CD4-positive, alpha-beta T cell (primary cell): ENCODE measurements at regions not wholly inside any gene's neighbourhood (a gene's known extent, or its start where the extent isn't known, plus 50 kb on each side); places are given as distances from the start of the nearest gene placed in this dataset.

ENCODE experiments used
- ATAC-seq: fragments of 200-7000 bp; cut with Tn5 transposase; one replicate; pipeline ENCODE4 v1.10.0; 2022; ENCODE audit warnings: mild to moderate bottlenecking; ENCODE audit not compliant: poor library complexity
- CTCF ChIA-PET: fragments of 350-600 bp; sonication (Branson Sonifier 250); formaldehyde crosslinking; loops from one replicate; lab custom pipeline; 2021; ENCODE audit warnings: antibody characterized with exemption, inconsistent platforms; lab: Charles Lee
- POLR2A ChIA-PET: fragments of 350-600 bp; sonication (Branson Sonifier 250); formaldehyde crosslinking; loops from one replicate; lab custom pipeline; 2021; ENCODE audit warnings: antibody characterized with exemption, inconsistent platforms; lab: Charles Lee
- DNase-seq, 14 experiments: peaks; one replicate each; pipeline ENCODE4 v3.0.0-alpha.2; 2013 to 2020; ENCODE audit warnings: mixed read lengths in 2 of 14
- H3K27ac ChIP-seq, 2 donors: one replicate each; pipeline versions ENCODE4 v1.5.1 to v1.7.0; 2013; ENCODE audit warnings: low read length in 2 of 2, low read depth in 1 of 2, mild to moderate bottlenecking in 1 of 2
- H3K27me3 ChIP-seq, 2 experiments: 1 replicate in 1 of 2; 2 replicates in 1 of 2; pipeline versions ENCODE4 v1.6.1 to v1.7.0; 2013; ENCODE audit warnings: low read length in 2 of 2, control low read depth in 1 of 2, mild to moderate bottlenecking in 1 of 2, moderate library complexity in 1 of 2; ENCODE audit not compliant: insufficient read depth in 2 of 2, control insufficient read depth in 1 of 2
- H3K36me3 ChIP-seq: one replicate; pipeline ENCODE4 v1.6.1; 2013; ENCODE audit warnings: low read length, control low read depth; ENCODE audit not compliant: insufficient read depth
- H3K4me1 ChIP-seq: one replicate; pipeline ENCODE4 v1.6.1; 2013; ENCODE audit warnings: low read length, control low read depth; ENCODE audit not compliant: insufficient read depth
- H3K4me3 ChIP-seq: one replicate; pipeline ENCODE4 v1.5.1; 2013; ENCODE audit warnings: mild to moderate bottlenecking, low read length, moderate library complexity
- H3K9me3 ChIP-seq, 2 experiments: 1 replicate in 1 of 2; 2 replicates in 1 of 2; pipeline versions ENCODE4 v1.6.1 to v1.7.0; 2013; ENCODE audit warnings: low read length in 2 of 2, mild to moderate bottlenecking in 2 of 2, control low read depth in 1 of 2, moderate library complexity in 1 of 2; ENCODE audit not compliant: control insufficient read depth in 1 of 2, insufficient read depth in 1 of 2
- H3K27ac Mint-ChIP-seq: one replicate; pipeline ENCODE4 v1.8.0; 2020; ENCODE audit warnings: mixed read lengths
- H3K27me3 Mint-ChIP-seq: one replicate; pipeline ENCODE4 v1.8.0; 2021; ENCODE audit warnings: mixed read lengths
- H3K36me3 Mint-ChIP-seq: one replicate; pipeline ENCODE4 v1.8.0; 2021; ENCODE audit warnings: low read depth, mixed read lengths
- H3K4me1 Mint-ChIP-seq: one replicate; pipeline ENCODE4 v1.8.0; 2021; ENCODE audit warnings: low read depth, mixed read lengths
- H3K4me3 Mint-ChIP-seq: one replicate; pipeline ENCODE4 v1.8.0; 2020; ENCODE audit warnings: mild to moderate bottlenecking, mixed read lengths
- H3K9me3 Mint-ChIP-seq: one replicate; pipeline ENCODE4 v1.8.0; 2020; ENCODE audit warnings: mixed read lengths
- intact Hi-C, 2 experiments: fragments of 100-400 bp; cut with DNase I in 1 of 2; cut with micrococcal nuclease in 1 of 2; formaldehyde crosslinking; loops; one replicate each; pipeline versions ENCODE4 v1.15.1 to v1.9.0; 2023 to 2025; cut with DNase I, micrococcal nuclease
- TF ChIP-seq, protein P1 (sequence below): fragments of 200-600 bp; IDR thresholded peaks from one replicate; pipeline ENCODE4 v1.8.0; 2022; ENCODE audit warnings: antibody characterized with exemption, mild to moderate bottlenecking

DNA sequence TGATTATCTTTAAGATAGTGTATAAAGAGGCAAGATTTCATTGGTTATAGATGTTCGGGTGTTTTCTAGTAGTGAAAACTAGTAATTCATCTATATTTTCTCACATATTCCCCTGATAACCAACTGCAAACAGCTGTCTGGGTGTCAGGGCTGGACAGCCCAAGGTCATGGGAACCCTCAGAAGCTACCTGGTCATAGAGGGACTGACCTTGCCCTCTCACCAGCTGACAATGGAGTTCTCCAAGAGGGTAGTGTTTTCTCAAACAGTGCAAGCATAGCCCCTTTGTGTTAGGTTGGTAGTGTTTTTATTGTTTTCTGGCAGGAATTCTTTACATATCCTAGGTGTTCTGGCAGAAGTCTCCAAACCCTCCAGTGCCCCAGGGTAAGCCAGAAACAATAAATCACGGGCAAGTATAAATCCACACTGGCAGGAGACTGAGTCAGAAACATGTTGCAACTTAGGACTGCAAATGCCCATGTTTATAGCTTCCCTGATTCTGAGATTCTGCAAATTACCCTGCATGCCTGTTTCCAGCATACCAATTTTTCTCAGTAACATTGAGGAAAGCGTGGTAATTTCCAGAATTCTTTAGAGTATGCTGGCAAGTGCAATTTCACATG lies 82.8 kb upstream of the ATP1A1 start:
- H3K4me3 ChIP-seq, result no peak overlapping the region
- Mint-ChIP-seq H3K4me3 (no peak overlapping the region), H3K27ac (no peak overlapping the region), H3K4me1 (peaks cover 24% of the 10 kb centered on the region), H3K9me3 (no peaks in the 10 kb centered on the region), H3K36me3 (no peaks in the 10 kb centered on the region), H3K27me3 (no peaks in the 10 kb centered on the region)
- ChIA-PET CTCF (interaction anchor here (0.6 to 1.2 kb wide), 2 partner anchors 19 to 541 kb away, joined by 3 read pairs; no protein-coding TSS in a partner anchor), POLR2A (no interaction called here)
- TF ChIP-seq, protein P1, sequence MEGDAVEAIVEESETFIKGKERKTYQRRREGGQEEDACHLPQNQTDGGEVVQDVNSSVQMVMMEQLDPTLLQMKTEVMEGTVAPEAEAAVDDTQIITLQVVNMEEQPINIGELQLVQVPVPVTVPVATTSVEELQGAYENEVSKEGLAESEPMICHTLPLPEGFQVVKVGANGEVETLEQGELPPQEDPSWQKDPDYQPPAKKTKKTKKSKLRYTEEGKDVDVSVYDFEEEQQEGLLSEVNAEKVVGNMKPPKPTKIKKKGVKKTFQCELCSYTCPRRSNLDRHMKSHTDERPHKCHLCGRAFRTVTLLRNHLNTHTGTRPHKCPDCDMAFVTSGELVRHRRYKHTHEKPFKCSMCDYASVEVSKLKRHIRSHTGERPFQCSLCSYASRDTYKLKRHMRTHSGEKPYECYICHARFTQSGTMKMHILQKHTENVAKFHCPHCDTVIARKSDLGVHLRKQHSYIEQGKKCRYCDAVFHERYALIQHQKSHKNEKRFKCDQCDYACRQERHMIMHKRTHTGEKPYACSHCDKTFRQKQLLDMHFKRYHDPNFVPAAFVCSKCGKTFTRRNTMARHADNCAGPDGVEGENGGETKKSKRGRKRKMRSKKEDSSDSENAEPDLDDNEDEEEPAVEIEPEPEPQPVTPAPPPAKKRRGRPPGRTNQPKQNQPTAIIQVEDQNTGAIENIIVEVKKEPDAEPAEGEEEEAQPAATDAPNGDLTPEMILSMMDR, result no peak
- no peaks in the 10 kb centered on the region for H3K27me3 ChIP-seq
- no peaks in the 10 kb centered on the region for H3K36me3 ChIP-seq
- no peaks in the 10 kb centered on the region for H3K9me3 ChIP-seq
- ATAC-seq, result no peak
- no peak for DNase-seq
- intact Hi-C loops, result no loop called here
- H3K4me1 ChIP-seq, result no peaks in the 10 kb centered on the region
- H3K27ac ChIP-seq, result no peak overlapping the region

DNA sequence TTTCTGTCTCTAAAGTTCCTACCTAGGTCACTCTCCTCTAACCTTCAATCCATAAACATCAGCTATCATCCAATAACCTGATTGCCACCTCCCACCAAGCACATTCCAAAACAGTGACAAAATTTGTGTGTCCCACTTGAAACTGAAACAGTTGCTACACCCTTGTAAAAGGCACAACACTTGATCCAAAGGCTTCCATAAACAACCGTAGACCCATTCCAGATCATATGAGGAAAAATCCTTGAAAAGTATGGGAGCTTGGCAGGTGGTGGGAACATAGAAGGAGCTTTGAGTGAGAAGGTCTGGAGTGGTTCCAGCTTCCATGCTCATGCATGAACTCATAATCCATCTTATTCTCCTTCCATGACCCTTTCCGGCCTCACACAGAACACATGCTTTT lies 82.0 kb upstream of the ATP1A1 start:
- Histone ChIP-seq H3K9me3 (no peaks in the 10 kb centered on the region), H3K36me3 (no peaks in the 10 kb centered on the region), H3K4me3 (no peak overlapping the region), H3K27ac (no peak overlapping the region), H3K4me1 (no peaks in the 10 kb centered on the region), H3K27me3 (no peaks in the 10 kb centered on the region)
- ATAC-seq (no peak), DNase-seq (no peak)
- Mint-ChIP-seq H3K36me3 (no peaks in the 10 kb centered on the region), H3K4me3 (no peak overlapping the region), H3K4me1 (peaks cover 24% of the 10 kb centered on the region), H3K27ac (no peak overlapping the region), H3K27me3 (no peaks in the 10 kb centered on the region), H3K9me3 (no peaks in the 10 kb centered on the region)
- intact Hi-C loops, result no loop called here
- ChIA-PET POLR2A (no interaction called here), CTCF (interaction anchor here (0.6 kb wide), 1 partner anchor 540 kb away, joined by 3 read pairs; no protein-coding TSS in a partner anchor)
- TF ChIP-seq, protein P1, result no peak

DNA sequence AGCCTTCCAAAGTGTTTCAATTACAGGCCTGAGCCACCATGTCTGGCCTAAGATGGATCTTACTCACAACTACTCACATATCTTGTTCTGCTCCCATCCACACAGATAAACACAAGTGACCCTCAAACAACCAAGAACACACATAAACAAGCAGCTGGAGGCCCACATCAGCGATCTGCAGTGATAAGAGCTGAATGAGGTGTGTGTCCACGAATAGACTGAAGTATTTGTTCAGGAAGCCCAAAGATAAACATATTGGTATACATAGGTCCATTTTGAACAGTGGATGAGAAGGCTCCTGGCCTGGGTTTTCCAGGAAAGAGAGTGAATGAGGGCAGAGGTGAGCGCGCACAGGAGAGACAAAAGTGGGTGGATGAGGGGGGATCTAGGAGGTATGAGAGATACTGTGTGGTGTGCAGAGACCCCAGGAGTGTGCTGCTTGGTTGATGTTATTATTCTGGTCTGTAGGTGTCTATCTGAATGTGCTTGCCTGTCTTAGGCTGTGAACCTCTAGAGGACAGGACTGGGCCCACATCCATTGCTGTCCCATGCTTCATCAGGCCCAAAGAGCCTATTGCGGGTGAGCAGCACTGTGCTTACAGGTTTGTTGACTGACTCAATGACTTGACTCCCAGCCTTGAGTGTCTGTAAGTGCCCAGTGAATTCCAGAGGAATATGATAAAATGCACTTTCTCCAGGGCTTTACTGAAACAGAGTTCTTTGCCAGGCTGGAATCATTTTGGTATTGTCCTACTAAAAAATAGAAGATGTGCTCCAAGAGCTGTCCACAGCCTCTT lies 79.9 kb upstream of the ATP1A1 start:
- intact Hi-C loops, result no loop called here
- no peaks in the 10 kb centered on the region for H3K27me3 ChIP-seq
- H3K4me3 Mint-ChIP-seq, result no peak overlapping the region
- TF ChIP-seq, protein P1, result no peak
- no peak overlapping the region for H3K27ac Mint-ChIP-seq
- H3K36me3 Mint-ChIP-seq, result no peaks in the 10 kb centered on the region
- ATAC-seq, result no peak
- H3K9me3 ChIP-seq, result peaks cover 0 to 5% of the 10 kb centered on the region in 2 experiments
- no peak overlapping the region for H3K27ac ChIP-seq
- H3K4me1 ChIP-seq, result no peaks in the 10 kb centered on the region
- H3K4me3 ChIP-seq, result no peak overlapping the region
- POLR2A ChIA-PET, result no interaction called here
- peaks cover 10% of the 10 kb centered on the region for H3K4me1 Mint-ChIP-seq
- CTCF ChIA-PET, result no interaction called here
- no peaks in the 10 kb centered on the region for H3K9me3 Mint-ChIP-seq
- H3K36me3 ChIP-seq, result no peaks in the 10 kb centered on the region
- no peak for DNase-seq
- H3K27me3 Mint-ChIP-seq, result no peaks in the 10 kb centered on the region
